Kidney (tissue), 13 donors: ENCODE measurements at regions not wholly inside any gene's neighbourhood (a gene's known extent, or its start where the extent isn't known, plus 50 kb on each side); places are given as distances from the start of the nearest gene placed in this dataset.

ENCODE experiments used
- DNase-seq, 5 donors: peaks; one replicate each; pipeline ENCODE4 v3.0.0-alpha.2; 2013 to 2020
- FAIRE-seq: peaks from 2 replicates; lab custom pipeline; 2012; peaks lifted over from hg19 to GRCh38; lab: Jason Lieb, UNC
- H3K27ac ChIP-seq, 2 donors: one replicate each; pipeline ENCODE4 v1.7.0; 2013; ENCODE audit warnings: low read depth in 2 of 2, low read length in 2 of 2, inconsistent platforms in 1 of 2
- H3K27me3 ChIP-seq: one replicate; pipeline ENCODE4 v1.7.1; 2013; ENCODE audit warnings: low read length, inconsistent platforms; ENCODE audit not compliant: control insufficient read depth, insufficient read depth
- H3K36me3 ChIP-seq, 3 donors: one replicate each; pipeline versions ENCODE4 v1.7.0 to v1.7.1; 2013; ENCODE audit warnings: low read length in 3 of 3, control low read depth in 1 of 3, inconsistent platforms in 1 of 3; ENCODE audit not compliant: insufficient read depth in 3 of 3, control insufficient read depth in 2 of 3
- H3K4me1 ChIP-seq, 3 donors: one replicate each; pipeline versions ENCODE4 v1.7.0 to v1.7.1; 2013; ENCODE audit warnings: low read length in 3 of 3, inconsistent platforms in 1 of 3, low read depth in 1 of 3; ENCODE audit not compliant: control insufficient read depth in 2 of 3, insufficient read depth in 2 of 3
- H3K4me3 ChIP-seq, 3 donors: one replicate each; pipeline versions ENCODE4 v1.7.0 to v1.8.1; 2013; ENCODE audit warnings: low read length in 3 of 3, control low read depth in 1 of 3, inconsistent platforms in 1 of 3
- H3K9ac ChIP-seq, 3 donors: one replicate each; pipeline versions ENCODE4 v1.7.0 to v1.7.1; 2013; ENCODE audit warnings: low read length in 3 of 3, control low read depth in 1 of 3, inconsistent platforms in 1 of 3
- H3K9me3 ChIP-seq, 3 donors: one replicate each; pipeline versions ENCODE4 v1.7.0 to v1.7.1; 2013; ENCODE audit warnings: low read length in 3 of 3, control low read depth in 1 of 3, inconsistent platforms in 1 of 3; ENCODE audit not compliant: control insufficient read depth in 2 of 3, insufficient read depth in 1 of 3
- intact Hi-C: fragments of 100-400 bp; cut with DNase I; formaldehyde crosslinking; loops from one replicate; pipeline ENCODE4 v1.11.1; 2022
- TF ChIP-seq, protein P1 (sequence below): IDR thresholded peaks from 3 replicates; pipeline ENCODE4 v1.5.1; 2012; ENCODE audit warnings: mild to moderate bottlenecking, moderate library complexity, borderline replicate concordance; ENCODE audit not compliant: insufficient read depth; ENCODE audit errors: extremely low read depth
- donor health status: control.
- donor health status: control.
- donor health status: control.
- donor health status: control.
- donor health status: control.
- donor health status: DM: yes; HTN: yes; CAD: no.
- donor health status: Normal renal cell carcinoma (clear cell type).

DNA sequence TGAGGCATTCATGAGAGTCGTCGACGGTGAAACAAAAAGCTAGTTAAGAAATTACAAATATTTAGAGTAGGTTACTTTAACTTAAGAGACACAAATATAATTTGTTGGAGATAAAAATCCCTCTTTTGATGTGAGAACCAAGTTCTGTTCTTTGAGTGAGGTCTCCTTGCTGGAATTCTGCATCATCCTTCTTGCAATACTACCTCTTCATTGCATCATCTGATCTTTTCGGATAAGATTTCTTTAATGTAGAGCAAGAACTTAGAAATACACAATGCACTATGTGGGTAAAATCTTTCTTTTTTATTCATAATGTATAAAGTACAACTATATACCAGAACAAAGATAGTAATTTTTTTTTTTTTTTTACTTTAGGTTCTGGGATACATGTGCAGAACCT is 118.4 kb downstream of the ARL4C start:
- DNase-seq: no peak
- no peaks in the 10 kb centered on the region for H3K36me3 ChIP-seq
- intact Hi-C loops: no loop called here
- TF ChIP-seq, protein P1, sequence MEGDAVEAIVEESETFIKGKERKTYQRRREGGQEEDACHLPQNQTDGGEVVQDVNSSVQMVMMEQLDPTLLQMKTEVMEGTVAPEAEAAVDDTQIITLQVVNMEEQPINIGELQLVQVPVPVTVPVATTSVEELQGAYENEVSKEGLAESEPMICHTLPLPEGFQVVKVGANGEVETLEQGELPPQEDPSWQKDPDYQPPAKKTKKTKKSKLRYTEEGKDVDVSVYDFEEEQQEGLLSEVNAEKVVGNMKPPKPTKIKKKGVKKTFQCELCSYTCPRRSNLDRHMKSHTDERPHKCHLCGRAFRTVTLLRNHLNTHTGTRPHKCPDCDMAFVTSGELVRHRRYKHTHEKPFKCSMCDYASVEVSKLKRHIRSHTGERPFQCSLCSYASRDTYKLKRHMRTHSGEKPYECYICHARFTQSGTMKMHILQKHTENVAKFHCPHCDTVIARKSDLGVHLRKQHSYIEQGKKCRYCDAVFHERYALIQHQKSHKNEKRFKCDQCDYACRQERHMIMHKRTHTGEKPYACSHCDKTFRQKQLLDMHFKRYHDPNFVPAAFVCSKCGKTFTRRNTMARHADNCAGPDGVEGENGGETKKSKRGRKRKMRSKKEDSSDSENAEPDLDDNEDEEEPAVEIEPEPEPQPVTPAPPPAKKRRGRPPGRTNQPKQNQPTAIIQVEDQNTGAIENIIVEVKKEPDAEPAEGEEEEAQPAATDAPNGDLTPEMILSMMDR: no peak
- no peaks in the 10 kb centered on the region for H3K4me1 ChIP-seq
- no peak for FAIRE-seq
- no peak overlapping the region for H3K4me3 ChIP-seq
- H3K9me3 ChIP-seq: no peaks in the 10 kb centered on the region
- no peaks in the 10 kb centered on the region for H3K27me3 ChIP-seq
- no peak overlapping the region for H3K27ac ChIP-seq
- no peak overlapping the region for H3K9ac ChIP-seq

- peak in 3 of 5 donors; percentile 32 to 38 (median 37) for DNase-seq
- Histone ChIP-seq H3K9me3 (no peaks in the 10 kb centered on the region), H3K9ac (no peak overlapping the region), H3K27ac (no peak overlapping the region), H3K4me3 (no peak overlapping the region), H3K4me1 (no peaks in the 10 kb centered on the region), H3K27me3 (no peaks in the 10 kb centered on the region), H3K36me3 (no peaks in the 10 kb centered on the region)
- no peak for FAIRE-seq
- TF ChIP-seq, protein P1: no peak
- intact Hi-C loops: no loop called here
Measured at GRCh38 chr2:234377761-234378391, 119.0 kb downstream of the ARL4C start.

DNA sequence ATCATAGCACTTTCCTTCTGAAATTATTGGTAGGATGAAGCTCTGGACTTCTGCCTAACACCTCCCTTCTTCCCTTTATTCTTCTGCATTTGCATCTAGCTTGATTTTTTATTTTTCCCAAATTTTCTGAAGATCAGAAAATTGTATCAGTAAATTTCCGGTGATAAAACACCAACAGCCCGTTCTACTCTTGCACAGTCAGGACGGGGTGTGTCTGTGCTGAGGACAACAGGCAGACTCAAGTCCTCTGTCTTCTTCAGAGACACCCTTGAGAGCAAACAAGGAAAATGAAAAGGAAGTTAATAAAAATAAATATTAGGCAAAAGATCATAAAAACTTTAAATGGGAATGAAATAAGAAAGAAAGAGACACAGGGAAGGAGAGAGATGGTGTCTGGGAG is 120.7 kb downstream of the ARL4C start:
- intact Hi-C loops: no loop called here
- TF ChIP-seq, protein P1: no peak
- no peaks in the 10 kb centered on the region for H3K27me3 ChIP-seq
- H3K9ac ChIP-seq: no peak overlapping the region
- no peak overlapping the region for H3K27ac ChIP-seq
- DNase-seq (no peak), FAIRE-seq (no peak)
- no peaks in the 10 kb centered on the region for H3K36me3 ChIP-seq
- no peaks in the 10 kb centered on the region for H3K4me1 ChIP-seq
- H3K4me3 ChIP-seq: no peak overlapping the region
- no peaks in the 10 kb centered on the region for H3K9me3 ChIP-seq
